ENCODE measurements at regions not wholly inside any gene's neighbourhood (a gene's known extent, or its start where the extent isn't known, plus 50 kb on each side); places are given as distances from the start of the nearest gene placed in this dataset.

GRCh38 chr21:35855484-35855883 is 204.8 kb downstream of the SETD4 start:
- Histone ChIP-seq H3K4me2 (no peak overlapping the region), H3K9me3 (no peaks in the 10 kb centered on the region), H3K27ac (no peak overlapping the region), H3K4me1 (no peaks in the 10 kb centered on the region), H3K4me3 (no peak overlapping the region)
- 9% methylated on average over 2 of the region's 2 CpGs for WGBS (ENCODE audit: missing lambda C conversion rate)
- POLR2A ChIA-PET = no interaction called here
- no peak for DNase-seq (ENCODE audit: low read depth in 1 of 2, low spot score in 1 of 2)
- TF ChIP-seq RCOR1 (IDR thresholded peaks at IDR 0.05; ENCODE audit: low read depth, low read length) = no peak
- ATAC-seq = no peak
- no peak for FAIRE-seq
- CTCF ChIA-PET = no interaction called here

GRCh38 chr21:35854281-35854680 is 206.0 kb downstream of the SETD4 start:
- Histone ChIP-seq H3K4me3 (no peak overlapping the region), H3K4me2 (no peak overlapping the region), H3K9me3 (no peaks in the 10 kb centered on the region), H3K27ac (no peak overlapping the region), H3K4me1 (no peaks in the 10 kb centered on the region)
- no peak for ATAC-seq
- ChIA-PET POLR2A (no interaction called here), CTCF (no interaction called here)
- no peak for DNase-seq (ENCODE audit: low read depth in 1 of 2, low spot score in 1 of 2)
- TF ChIP-seq NFE2L2 (conservative IDR thresholded peaks at IDR 0.05; ENCODE audit: low read length) (no peak), SMC3 (IDR thresholded peaks at IDR 0.05) (no peak), HOXB5 (CRISPR knock-in tag; IDR thresholded peaks at IDR 0.05) (no peak), HOXB13 (CRISPR knock-in tag; IDR thresholded peaks at IDR 0.05; ENCODE audit: low read depth) (no peak), MAZ (IDR thresholded peaks at IDR 0.05; ENCODE audit: borderline replicate concordance, low read depth, low read length) (no peak), MYC (IDR thresholded peaks at IDR 0.05; ENCODE audit: borderline replicate concordance, low read length) (no peak), JUNB (IDR thresholded peaks at IDR 0.05) (no peak), EP300 (IDR thresholded peaks at IDR 0.05) (no peak), CBX2 (IDR thresholded peaks at IDR 0.05; ENCODE audit: borderline replicate concordance, low read depth) (no peak)
- TF ChIP-seq, protein P1, sequence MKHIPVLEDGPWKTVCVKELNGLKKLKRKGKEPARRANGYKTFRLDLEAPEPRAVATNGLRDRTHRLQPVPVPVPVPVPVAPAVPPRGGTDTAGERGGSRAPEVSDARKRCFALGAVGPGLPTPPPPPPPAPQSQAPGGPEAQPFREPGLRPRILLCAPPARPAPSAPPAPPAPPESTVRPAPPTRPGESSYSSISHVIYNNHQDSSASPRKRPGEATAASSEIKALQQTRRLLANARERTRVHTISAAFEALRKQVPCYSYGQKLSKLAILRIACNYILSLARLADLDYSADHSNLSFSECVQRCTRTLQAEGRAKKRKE (CRISPR knock-in tag; IDR thresholded peaks at IDR 0.05; ENCODE audit: low read depth) = no peak
- FAIRE-seq = no peak
- 11% methylated on average over 7 of the region's 7 CpGs for WGBS (ENCODE audit: missing lambda C conversion rate)

DNA sequence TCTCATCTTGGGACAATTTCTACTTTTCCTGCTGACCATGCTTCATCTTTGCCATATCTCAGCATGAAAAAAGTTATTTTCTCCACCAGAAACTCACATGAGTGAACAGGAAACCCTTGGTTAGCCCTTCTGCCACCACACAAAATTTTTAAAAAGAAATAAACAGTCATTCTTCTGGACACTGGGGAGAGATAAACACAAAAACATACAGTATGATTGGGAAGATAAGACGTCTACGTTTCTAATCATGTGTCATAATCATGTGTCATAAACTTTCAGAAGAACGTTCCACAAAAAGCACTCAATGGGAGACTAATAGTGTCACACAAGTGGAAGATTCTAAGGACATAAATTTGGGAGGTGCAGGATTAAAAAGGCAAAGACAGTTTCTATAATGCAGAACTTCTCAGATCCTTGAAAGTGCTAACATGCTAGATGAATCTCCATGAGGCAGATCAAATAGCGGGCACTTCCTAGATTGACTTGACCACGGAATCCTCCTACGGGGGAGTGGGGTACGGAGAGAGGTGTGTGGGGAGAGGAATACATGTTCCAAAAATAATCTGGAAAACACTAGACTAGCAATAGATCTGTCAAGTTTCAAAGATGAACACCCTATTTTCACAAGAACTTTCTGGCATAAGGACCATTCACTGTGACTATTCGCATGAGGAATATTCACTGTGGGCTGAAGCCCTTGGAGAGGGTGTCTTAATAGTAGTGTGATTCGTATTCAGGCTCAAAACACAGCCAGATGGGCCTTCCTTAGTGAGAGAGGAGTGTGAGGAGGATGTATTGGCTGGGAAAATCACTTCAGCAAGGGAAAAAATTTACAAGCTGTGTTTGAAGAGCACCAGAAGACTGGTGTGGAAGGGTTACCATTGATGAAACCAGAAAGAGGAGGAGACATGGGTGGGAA is 206.7 kb downstream of the SETD4 start:
- TF ChIP-seq RFX5 (IDR thresholded peaks at IDR 0.05) = no peak
- TF ChIP-seq RARB (CRISPR knock-in tag; IDR thresholded peaks at IDR 0.05) = no peak
- no peak for TF ChIP-seq EHMT2 (IDR thresholded peaks at IDR 0.05; ENCODE audit: low read depth)
- TF ChIP-seq CHD4 (IDR thresholded peaks at IDR 0.05; ENCODE audit: borderline replicate concordance) = no peak
- no peak for TF ChIP-seq ZFP36 (IDR thresholded peaks at IDR 0.05; ENCODE audit: borderline replicate concordance, partially characterized antibody)
- TF ChIP-seq REST (IDR thresholded peaks at IDR 0.05) = no peak
- TF ChIP-seq, protein P2, sequence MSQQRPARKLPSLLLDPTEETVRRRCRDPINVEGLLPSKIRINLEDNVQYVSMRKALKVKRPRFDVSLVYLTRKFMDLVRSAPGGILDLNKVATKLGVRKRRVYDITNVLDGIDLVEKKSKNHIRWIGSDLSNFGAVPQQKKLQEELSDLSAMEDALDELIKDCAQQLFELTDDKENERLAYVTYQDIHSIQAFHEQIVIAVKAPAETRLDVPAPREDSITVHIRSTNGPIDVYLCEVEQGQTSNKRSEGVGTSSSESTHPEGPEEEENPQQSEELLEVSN (IDR thresholded peaks at IDR 0.05; ENCODE audit: borderline replicate concordance, low read depth) = no peak
- TF ChIP-seq HOXB13 (CRISPR knock-in tag; IDR thresholded peaks at IDR 0.05; ENCODE audit: low read depth) = no peak
- TF ChIP-seq MYC (IDR thresholded peaks at IDR 0.05; ENCODE audit: borderline replicate concordance, low read length) = no peak
- TF ChIP-seq ZSCAN20 (CRISPR knock-in tag; IDR thresholded peaks at IDR 0.05) = no peak
- no peak for TF ChIP-seq FOSB (CRISPR knock-in tag; IDR thresholded peaks at IDR 0.05)
- no peak for TF ChIP-seq HEYL (CRISPR knock-in tag; IDR thresholded peaks at IDR 0.05)
- TF ChIP-seq GATA3 (IDR thresholded peaks at IDR 0.05; ENCODE audit: borderline replicate concordance) = no peak
- TF ChIP-seq EP300 (IDR thresholded peaks at IDR 0.05) = no peak
- no peaks in the 10 kb centered on the region for H3K4me1 ChIP-seq
- FAIRE-seq = no peak
- WGBS (ENCODE audit: missing lambda C conversion rate) = 21% methylated on average over 9 of the region's 9 CpGs
- no peak overlapping the region for H3K4me2 ChIP-seq
- POLR2A ChIA-PET = no interaction called here
- ATAC-seq = no peak
- no peak overlapping the region for H3K4me3 ChIP-seq
- no peak for DNase-seq (ENCODE audit: low read depth in 1 of 2, low spot score in 1 of 2)
- CTCF ChIA-PET = interaction anchor here (1.6 kb wide), 1 partner anchor 14 kb away, joined by 5 read pairs; no protein-coding TSS in a partner anchor
- no peaks in the 10 kb centered on the region for H3K9me3 ChIP-seq
- no peak overlapping the region for H3K27ac ChIP-seq

Measured in A549 (cell line).